Caco-2 (cell line): ENCODE measurements at regions not wholly inside any gene's neighbourhood (a gene's known extent, or its start where the extent isn't known, plus 50 kb on each side); places are given as distances from the start of the nearest gene placed in this dataset.

Experiments used
- BruUV-seq: library from RNA; stranded (reverse); fragments of 400-500 nt; replicated peaks from 2 replicates; lab custom pipeline; 2021; lab: Mats Ljungman, UMichigan
- CTCF ChIA-PET: fragments of 300-600 bp; sonication (Branson Sonifier 250); formaldehyde crosslinking; loops from one replicate; lab custom pipeline; 2022; ENCODE audit warnings: antibody characterized with exemption; lab: Charles Lee
- POLR2A ChIA-PET: fragments of 300-600 bp; sonication (Branson Sonifier 250); formaldehyde crosslinking; loops from one replicate; lab custom pipeline; 2022; ENCODE audit warnings: antibody characterized with exemption; lab: Charles Lee
- DNase-seq, 2 experiments: peaks; one replicate each; pipeline versions ENCODE4 v3.0.0 to v3.0.0-alpha.2; 2020 to 2022
- H3K27me3 ChIP-seq: replicated peaks from 2 replicates; pipeline ENCODE4 v1.6.0; 2011; ENCODE audit warnings: low read length; ENCODE audit not compliant: control insufficient read depth, insufficient read depth
- H3K36me3 ChIP-seq: 2 replicates; pipeline ENCODE4 v1.5.1; 2011; ENCODE audit warnings: low read length; ENCODE audit not compliant: control insufficient read depth, insufficient read depth
- H3K4me1 ChIP-seq: fragments of 250-450 bp; sonication (Bioruptor Pico); 2 replicates; pipeline ENCODE4 v1.5.1; 2020; ENCODE audit warnings: mild to moderate bottlenecking
- H3K4me3 ChIP-seq: 2 replicates; pipeline ENCODE4 v1.5.1; 2011; ENCODE audit warnings: low read depth, mild to moderate bottlenecking, control low read depth, low read length
- H3K9me3 ChIP-seq: fragments of 250-450 bp; sonication (Bioruptor Pico); 2 replicates; pipeline ENCODE4 v1.5.1; 2020; ENCODE audit warnings: mild to moderate bottlenecking, moderate library complexity
- H3K27ac Mint-ChIP-seq: one replicate; pipeline ENCODE4 v1.8.0; 2022; ENCODE audit warnings: mixed read lengths; ENCODE audit not compliant: unreplicated experiment
- H3K27me3 Mint-ChIP-seq: one replicate; pipeline ENCODE4 v1.8.0; 2022; ENCODE audit warnings: mixed read lengths; ENCODE audit not compliant: insufficient read depth, unreplicated experiment
- H3K36me3 Mint-ChIP-seq: one replicate; pipeline ENCODE4 v1.8.0; 2022; ENCODE audit warnings: mild to moderate bottlenecking, mixed read lengths; ENCODE audit not compliant: insufficient read depth, unreplicated experiment
- H3K4me1 Mint-ChIP-seq: one replicate; pipeline ENCODE4 v1.8.0; 2022; ENCODE audit warnings: low read depth, mixed read lengths; ENCODE audit not compliant: unreplicated experiment
- H3K4me3 Mint-ChIP-seq: one replicate; pipeline ENCODE4 v1.8.0; 2022; ENCODE audit warnings: mild to moderate bottlenecking, moderate library complexity, mixed read lengths; ENCODE audit not compliant: unreplicated experiment
- H3K9me3 Mint-ChIP-seq: one replicate; pipeline ENCODE4 v1.8.0; 2022; ENCODE audit warnings: mixed read lengths; ENCODE audit not compliant: unreplicated experiment
- intact Hi-C: fragments of 100-400 bp; cut with micrococcal nuclease; formaldehyde crosslinking; loops from one replicate; pipeline ENCODE4 v1.10.0; 2022; ENCODE audit not compliant: unreplicated experiment
- TF ChIP-seq, protein P1 (sequence below), 2 experiments: fragments of 200-600 bp in 1 of 2; IDR thresholded peaks; 1 replicate in 1 of 2; 2 replicates in 1 of 2; pipeline versions ENCODE4 v1.5.1 to v1.8.0; 2011 to 2022; ENCODE audit warnings: antibody characterized with exemption in 1 of 2, control low read depth in 1 of 2, inconsistent platforms in 1 of 2, low read depth in 1 of 2, low read length in 1 of 2, mild to moderate bottlenecking in 1 of 2, moderate library complexity in 1 of 2; ENCODE audit not compliant: insufficient read depth in 1 of 2, severe bottlenecking in 1 of 2, unreplicated experiment in 1 of 2

- ChIA-PET CTCF (no interaction called here), POLR2A (no interaction called here)
- Mint-ChIP-seq H3K4me3 (no peak overlapping the region), H3K9me3 (no peaks in the 10 kb centered on the region), H3K27me3 (peaks cover 3% of the 10 kb centered on the region), H3K36me3 (no peaks in the 10 kb centered on the region), H3K27ac (no peak overlapping the region), H3K4me1 (no peaks in the 10 kb centered on the region)
- no TSS peak for BruUV-seq
- Histone ChIP-seq H3K9me3 (no peaks in the 10 kb centered on the region), H3K4me3 (no peak overlapping the region), H3K4me1 (no peaks in the 10 kb centered on the region), H3K27me3 (no peaks in the 10 kb centered on the region), H3K36me3 (no peaks in the 10 kb centered on the region)
- TF ChIP-seq, protein P1, sequence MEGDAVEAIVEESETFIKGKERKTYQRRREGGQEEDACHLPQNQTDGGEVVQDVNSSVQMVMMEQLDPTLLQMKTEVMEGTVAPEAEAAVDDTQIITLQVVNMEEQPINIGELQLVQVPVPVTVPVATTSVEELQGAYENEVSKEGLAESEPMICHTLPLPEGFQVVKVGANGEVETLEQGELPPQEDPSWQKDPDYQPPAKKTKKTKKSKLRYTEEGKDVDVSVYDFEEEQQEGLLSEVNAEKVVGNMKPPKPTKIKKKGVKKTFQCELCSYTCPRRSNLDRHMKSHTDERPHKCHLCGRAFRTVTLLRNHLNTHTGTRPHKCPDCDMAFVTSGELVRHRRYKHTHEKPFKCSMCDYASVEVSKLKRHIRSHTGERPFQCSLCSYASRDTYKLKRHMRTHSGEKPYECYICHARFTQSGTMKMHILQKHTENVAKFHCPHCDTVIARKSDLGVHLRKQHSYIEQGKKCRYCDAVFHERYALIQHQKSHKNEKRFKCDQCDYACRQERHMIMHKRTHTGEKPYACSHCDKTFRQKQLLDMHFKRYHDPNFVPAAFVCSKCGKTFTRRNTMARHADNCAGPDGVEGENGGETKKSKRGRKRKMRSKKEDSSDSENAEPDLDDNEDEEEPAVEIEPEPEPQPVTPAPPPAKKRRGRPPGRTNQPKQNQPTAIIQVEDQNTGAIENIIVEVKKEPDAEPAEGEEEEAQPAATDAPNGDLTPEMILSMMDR (IDR thresholded peaks at IDR 0.05; ENCODE audit: insufficient read depth in 1 of 2, low read depth in 1 of 2, low read length in 1 of 2, severe bottlenecking in 1 of 2, unreplicated experiment in 1 of 2), result no peak
- intact Hi-C loops, result no loop called here
- DNase-seq, result no peak
Measured at GRCh38 chr2:59655809-59656208, 897.6 kb downstream of the BCL11A start.

DNA sequence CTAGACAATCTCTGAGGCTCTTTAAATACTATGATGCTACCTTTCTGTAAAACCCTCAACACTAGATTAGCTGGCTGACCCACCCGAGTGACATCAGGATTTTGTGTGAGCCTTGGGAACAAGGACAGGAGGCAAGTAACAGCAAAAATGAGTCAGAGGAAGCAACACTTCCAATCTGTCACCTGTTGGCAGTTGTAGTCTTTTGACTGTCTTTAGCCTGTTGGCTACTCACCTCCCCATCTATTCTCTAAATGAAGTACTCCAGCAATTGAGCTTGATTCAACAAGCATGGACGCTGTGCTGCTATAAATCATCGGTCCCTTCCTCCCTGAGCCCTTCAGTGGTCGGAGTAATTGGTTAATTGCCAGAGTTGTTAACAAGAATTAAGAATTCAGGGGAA lies 898.7 kb downstream of the BCL11A start:
- Mint-ChIP-seq H3K27me3 (peaks cover 3% of the 10 kb centered on the region), H3K4me1 (no peaks in the 10 kb centered on the region), H3K4me3 (no peak overlapping the region), H3K9me3 (no peaks in the 10 kb centered on the region), H3K36me3 (no peaks in the 10 kb centered on the region), H3K27ac (no peak overlapping the region)
- H3K4me1 ChIP-seq, result no peaks in the 10 kb centered on the region
- H3K27me3 ChIP-seq, result no peaks in the 10 kb centered on the region
- POLR2A ChIA-PET, result no interaction called here
- CTCF ChIA-PET, result no interaction called here
- H3K9me3 ChIP-seq, result no peaks in the 10 kb centered on the region
- intact Hi-C loops, result no loop called here
- TF ChIP-seq, protein P1 (IDR thresholded peaks at IDR 0.05; ENCODE audit: insufficient read depth in 1 of 2, low read depth in 1 of 2, low read length in 1 of 2, severe bottlenecking in 1 of 2, unreplicated experiment in 1 of 2), result no peak
- DNase-seq, result no peak
- no peak overlapping the region for H3K4me3 ChIP-seq
- no TSS peak for BruUV-seq
- no peaks in the 10 kb centered on the region for H3K36me3 ChIP-seq

GRCh38 chr2:59653164-59653563 lies 900.3 kb downstream of the BCL11A start:
- no peaks in the 10 kb centered on the region for H3K9me3 ChIP-seq
- H3K36me3 ChIP-seq, result no peaks in the 10 kb centered on the region
- H3K4me3 Mint-ChIP-seq, result no peak overlapping the region
- ChIA-PET POLR2A (no interaction called here), CTCF (no interaction called here)
- intact Hi-C loops, result no loop called here
- DNase-seq, result no peak
- no peaks in the 10 kb centered on the region for H3K9me3 Mint-ChIP-seq
- H3K4me1 ChIP-seq, result no peaks in the 10 kb centered on the region
- H3K27me3 Mint-ChIP-seq, result peaks cover 3% of the 10 kb centered on the region
- H3K4me1 Mint-ChIP-seq, result no peaks in the 10 kb centered on the region
- no peaks in the 10 kb centered on the region for H3K36me3 Mint-ChIP-seq
- H3K27ac Mint-ChIP-seq, result no peak overlapping the region
- H3K27me3 ChIP-seq, result no peaks in the 10 kb centered on the region
- no TSS peak for BruUV-seq
- H3K4me3 ChIP-seq, result no peak overlapping the region
- TF ChIP-seq, protein P1 (IDR thresholded peaks at IDR 0.05; ENCODE audit: insufficient read depth in 1 of 2, low read depth in 1 of 2, low read length in 1 of 2, severe bottlenecking in 1 of 2, unreplicated experiment in 1 of 2), result no peak
